ENCODE measurements at regions not wholly inside any gene's neighbourhood (a gene's known extent, or its start where the extent isn't known, plus 50 kb on each side); places are given as distances from the start of the nearest gene placed in this dataset.

- TF ChIP-seq, protein P1, sequence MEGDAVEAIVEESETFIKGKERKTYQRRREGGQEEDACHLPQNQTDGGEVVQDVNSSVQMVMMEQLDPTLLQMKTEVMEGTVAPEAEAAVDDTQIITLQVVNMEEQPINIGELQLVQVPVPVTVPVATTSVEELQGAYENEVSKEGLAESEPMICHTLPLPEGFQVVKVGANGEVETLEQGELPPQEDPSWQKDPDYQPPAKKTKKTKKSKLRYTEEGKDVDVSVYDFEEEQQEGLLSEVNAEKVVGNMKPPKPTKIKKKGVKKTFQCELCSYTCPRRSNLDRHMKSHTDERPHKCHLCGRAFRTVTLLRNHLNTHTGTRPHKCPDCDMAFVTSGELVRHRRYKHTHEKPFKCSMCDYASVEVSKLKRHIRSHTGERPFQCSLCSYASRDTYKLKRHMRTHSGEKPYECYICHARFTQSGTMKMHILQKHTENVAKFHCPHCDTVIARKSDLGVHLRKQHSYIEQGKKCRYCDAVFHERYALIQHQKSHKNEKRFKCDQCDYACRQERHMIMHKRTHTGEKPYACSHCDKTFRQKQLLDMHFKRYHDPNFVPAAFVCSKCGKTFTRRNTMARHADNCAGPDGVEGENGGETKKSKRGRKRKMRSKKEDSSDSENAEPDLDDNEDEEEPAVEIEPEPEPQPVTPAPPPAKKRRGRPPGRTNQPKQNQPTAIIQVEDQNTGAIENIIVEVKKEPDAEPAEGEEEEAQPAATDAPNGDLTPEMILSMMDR (tag by site-specific recombination; IDR thresholded peaks at IDR 0.05) = no peak
- TF ChIP-seq ZNF341 (tag by site-specific recombination; IDR thresholded peaks at IDR 0.05; ENCODE audit: low read depth) = no peak
These were observed 269.7 kb upstream of the FAR2 start for GRCh38 chr12:28879379-28879778.

All from HEK293 (cell line).